Activated CD4-positive, alpha-beta T cell treated with anti-CD3 and anti-CD28 coated beads, Interleukin-2, Interleukin-6, amounts not matched to agents 100 ng/mL and 50 ng/mL, durations not matched to agents 16 hours and 8 hours (primary cell): ENCODE measurements at regions not wholly inside any gene's neighbourhood (a gene's known extent, or its start where the extent isn't known, plus 50 kb on each side); places are given as distances from the start of the nearest gene placed in this dataset.
"Not testable (repeated sequence)": the region's sequence is repeated elsewhere in the genome, so short reads cannot be mapped to it uniquely, and the experiment has no call there.

Experiments used
- DNase-seq: peaks from one replicate; pipeline ENCODE4 v3.0.0-alpha.2; 2020

DNA sequence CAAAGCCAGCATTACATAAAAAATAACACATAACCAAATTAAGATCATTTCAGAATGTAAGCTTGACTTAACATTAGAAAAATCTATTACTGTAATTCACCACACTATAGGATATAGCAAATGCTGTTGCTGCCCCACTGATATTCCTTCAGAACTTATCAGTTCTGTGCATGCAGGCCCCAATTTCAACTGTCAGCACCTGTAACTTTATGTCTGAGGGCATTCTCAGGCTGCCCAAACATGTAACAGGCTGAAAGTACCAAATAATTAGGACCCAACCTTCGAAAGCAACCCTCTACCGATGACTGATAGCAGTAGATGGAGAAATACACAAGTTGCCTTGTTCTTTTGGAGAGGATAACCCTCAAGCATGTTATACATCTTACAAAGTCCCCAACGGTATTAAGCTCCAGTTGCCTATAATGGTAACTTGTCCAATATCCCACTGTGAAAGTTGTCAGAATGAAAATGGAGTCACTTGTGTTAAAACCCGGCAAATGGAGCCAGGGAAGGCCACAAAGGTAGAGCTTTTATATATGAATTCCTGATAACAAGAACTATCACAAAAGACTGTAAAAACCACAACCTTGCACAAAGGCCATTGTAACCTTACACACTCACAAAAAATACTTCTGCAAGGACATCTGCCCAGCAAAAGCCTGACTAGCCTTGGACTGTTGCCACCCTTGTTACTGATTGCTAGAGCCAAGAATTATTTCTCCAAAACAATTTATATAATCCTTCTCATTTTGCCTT is 66.9 kb upstream of the ZNF746 start:
- DNase-seq = no peak

DNA sequence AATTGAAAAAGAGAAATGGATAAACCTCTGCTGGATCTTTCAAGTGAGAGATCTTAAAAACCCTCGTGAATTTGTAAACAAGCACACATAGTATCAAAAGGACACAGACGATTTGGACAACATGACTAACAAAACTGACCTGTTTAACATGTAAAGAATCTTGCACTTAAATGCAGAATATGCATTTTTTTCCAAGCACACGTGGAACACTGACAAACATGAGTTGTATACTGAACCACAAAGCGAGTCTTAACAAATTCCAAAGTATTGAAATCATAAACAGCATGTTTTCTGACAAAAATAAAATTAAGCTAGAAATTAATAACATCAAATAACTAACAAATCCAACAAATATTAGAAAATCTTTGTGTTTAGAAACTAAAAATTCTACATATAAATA is 65.0 kb upstream of the ZNF746 start:
- no peak for DNase-seq

DNA sequence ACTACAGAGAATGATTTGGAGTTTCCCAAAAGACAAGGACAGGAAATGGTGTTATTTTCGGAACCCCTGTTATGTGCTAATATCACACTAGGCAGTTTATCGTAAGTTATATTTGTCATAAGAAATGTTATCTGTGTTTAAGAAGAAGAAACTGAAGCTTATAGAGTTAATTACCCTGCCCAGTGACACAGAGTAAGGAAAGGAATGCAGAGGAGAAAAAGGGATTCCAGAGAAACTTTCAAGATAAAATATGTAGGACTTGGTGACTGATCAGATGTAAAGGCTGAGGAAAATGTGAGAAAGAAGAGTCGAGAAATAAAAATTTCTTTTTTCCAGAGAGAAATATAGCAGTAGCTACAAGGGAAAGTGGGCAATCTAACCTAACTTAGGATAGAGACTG is 63.5 kb upstream of the ZNF746 start:
- DNase-seq = no peak

DNA sequence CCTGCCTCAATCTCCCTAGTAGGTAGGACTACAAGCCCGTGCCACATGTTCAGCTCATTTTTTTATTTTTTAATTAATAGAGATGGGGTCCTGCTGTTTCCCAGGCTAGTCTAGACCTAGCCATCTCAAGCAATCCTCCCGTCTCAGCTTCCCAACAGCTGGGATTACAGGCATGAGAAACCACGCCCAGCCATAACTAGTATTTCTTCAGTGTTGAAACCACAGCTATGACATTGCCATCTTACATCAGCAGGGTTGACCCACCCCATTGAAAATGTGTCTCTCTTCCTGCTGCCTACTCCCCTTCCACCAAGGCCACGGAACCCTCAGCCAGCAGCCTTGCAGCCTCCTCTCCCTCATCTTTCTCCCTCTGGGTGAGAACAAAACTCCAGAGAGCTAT is 62.1 kb upstream of the ZNF746 start:
- DNase-seq = no peak

DNA sequence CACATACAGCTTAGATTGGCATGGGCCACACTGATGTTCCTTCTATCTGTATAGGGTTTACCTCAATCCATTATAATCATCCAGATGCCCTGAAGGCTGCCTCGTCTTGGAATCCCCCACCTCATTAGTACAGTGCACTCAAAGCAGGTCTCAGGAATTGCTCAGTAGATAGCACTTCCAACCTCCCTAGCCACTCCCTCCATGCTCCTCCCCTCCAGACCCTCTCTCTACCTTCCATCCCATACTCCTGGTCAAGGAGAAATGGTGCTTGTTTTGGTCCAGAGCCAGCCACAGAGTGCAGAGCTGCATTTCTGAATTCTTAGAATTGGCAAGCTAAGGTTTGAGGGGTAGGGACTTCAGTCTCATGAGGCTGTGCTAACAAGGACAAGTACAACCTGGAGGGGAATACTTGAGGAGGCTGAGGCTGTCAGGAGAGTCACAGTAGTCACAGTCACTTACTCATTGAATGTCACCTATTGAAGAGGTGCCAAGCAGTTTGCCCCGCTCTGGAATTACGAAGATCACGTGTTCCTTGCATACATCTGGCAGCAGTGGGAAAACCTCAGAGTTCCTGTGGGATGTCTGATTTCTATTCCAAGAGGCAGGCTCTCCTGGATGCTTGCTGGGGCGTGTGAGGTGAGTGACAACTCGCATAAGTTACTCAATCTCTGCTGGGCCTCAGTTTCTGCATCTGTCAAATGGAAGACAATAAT is 60.7 kb upstream of the ZNF746 start:
- no peak for DNase-seq

DNA sequence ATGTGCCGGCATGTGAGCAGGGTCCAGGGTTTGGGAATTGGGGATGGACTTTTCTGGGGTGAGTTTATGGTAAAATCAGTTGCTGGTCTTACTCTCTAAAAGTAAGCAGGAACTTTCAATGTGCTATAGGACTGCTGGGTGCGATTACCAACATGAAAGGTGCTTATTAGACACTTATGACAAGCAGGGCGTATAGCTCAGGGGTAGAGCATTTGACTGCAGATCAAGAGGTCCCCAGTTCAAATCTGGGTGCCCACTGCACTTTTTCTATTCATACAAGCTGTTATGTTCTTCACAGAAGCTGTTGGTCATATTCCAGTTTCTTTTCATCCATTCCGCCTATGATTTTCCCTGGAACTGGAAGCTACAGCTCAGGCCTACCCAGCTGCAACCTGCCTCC is 58.9 kb upstream of the ZNF746 start:
- DNase-seq = not testable (repeated sequence)

DNA sequence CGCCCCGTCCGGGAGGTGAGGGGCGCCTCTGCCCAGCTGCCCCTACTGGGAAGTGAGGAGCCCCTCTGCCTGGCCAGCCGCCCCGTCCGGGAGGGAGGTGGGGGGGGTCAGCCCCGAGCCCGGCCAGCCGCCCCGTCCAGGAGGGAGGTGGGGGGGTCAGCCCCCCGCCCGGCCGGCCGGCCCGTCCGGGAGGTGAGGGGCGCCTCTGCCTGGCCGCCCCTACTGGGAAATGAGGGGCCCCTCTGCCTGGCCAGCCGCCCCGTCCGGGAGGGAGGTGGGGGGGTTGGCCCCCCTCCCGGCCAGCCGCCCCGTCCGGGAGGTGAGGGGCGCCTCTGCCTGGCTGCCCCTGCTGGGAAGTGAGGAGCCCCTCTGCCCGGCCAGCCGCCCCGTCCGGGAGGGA is 57.2 kb upstream of the ZNF746 start:
- DNase-seq = not testable (repeated sequence)

DNA sequence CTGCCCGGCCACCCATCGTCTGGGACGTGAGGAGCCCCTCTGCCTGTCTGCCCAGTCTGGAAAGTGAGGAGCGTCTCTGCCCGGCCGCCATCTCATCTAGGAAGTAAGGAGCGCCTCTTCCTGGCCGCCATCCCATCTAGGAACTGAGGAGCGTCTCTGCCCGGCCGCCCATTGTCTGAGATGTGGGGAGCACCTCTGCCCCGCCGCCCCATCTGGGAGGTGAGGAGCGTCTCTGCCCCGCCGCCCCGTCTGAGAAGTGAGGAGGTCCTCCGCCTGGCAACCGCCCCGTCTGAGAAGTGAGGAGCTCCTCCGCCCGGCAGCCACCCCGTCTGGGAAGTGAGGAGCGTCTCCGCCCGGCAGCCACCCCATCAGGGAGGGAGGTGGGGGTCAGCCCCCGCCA is 56.4 kb upstream of the ZNF746 start:
- DNase-seq = not testable (repeated sequence)

DNA sequence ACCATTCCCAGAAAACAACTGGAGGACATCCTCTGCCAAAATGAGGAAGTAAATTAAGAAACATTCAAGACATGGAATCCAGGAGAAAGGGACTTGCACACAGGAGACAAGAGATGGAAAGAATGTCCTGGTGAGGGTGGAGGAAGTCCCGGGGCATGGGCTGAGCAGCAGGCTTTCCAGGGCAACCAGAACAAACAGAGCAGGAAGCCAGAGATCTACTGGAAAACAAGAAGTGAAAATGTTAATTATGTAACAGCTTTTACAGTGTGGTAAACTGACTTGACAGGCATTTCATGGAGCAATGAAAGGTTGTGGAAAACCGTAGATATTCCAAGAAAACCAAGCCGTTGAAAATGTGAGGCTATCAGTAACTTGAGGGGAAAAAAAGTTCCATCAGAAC is 55.2 kb upstream of the ZNF746 start:
- DNase-seq = no peak
